Neural cell (in vitro differentiated cells): ENCODE measurements at regions not wholly inside any gene's neighbourhood (a gene's known extent, or its start where the extent isn't known, plus 50 kb on each side); places are given as distances from the start of the nearest gene placed in this dataset.
"Not testable (repeated sequence)": the region's sequence is repeated elsewhere in the genome, so short reads cannot be mapped to it uniquely, and the experiment has no call there.

Source experiments
- H2AFZ ChIP-seq: fragments of 200-600, 300-800 bp; sonication (generic), shearing (Covaris generic); 2 replicates; pipeline ENCODE4 v1.6.0; 2014; ENCODE audit warnings: low read depth, mild to moderate bottlenecking, antibody characterized with exemption, low read length, moderate library complexity
- H3F3A ChIP-seq: fragments of 200-600 bp; shearing (Covaris generic); 2 replicates; pipeline ENCODE4 v1.6.1; 2016; ENCODE audit warnings: mild to moderate bottlenecking, moderate library complexity, mixed read lengths, antibody characterized with exemption, low read length; ENCODE audit not compliant: insufficient read depth, poor library complexity, severe bottlenecking
- H3K27ac ChIP-seq: fragments of 200-600, 300-800 bp; sonication (generic), shearing (Covaris generic); 2 replicates; pipeline ENCODE4 v1.5.1; 2014; ENCODE audit warnings: mild to moderate bottlenecking, low read length, moderate library complexity
- H3K27me3 ChIP-seq: fragments of 300-800, 200-600 bp; sonication (generic), shearing (Covaris generic); 2 replicates; pipeline ENCODE4 v1.6.0; 2014; ENCODE audit warnings: mild to moderate bottlenecking, low read depth, low read length, moderate library complexity; ENCODE audit not compliant: insufficient read depth
- H3K36me3 ChIP-seq: fragments of 300-800, 200-600 bp; sonication (generic), shearing (Covaris generic); 2 replicates; pipeline ENCODE4 v1.5.1; 2014; ENCODE audit warnings: mild to moderate bottlenecking, antibody characterized with exemption, low read length, moderate library complexity; ENCODE audit not compliant: insufficient read depth
- H3K4me2 ChIP-seq: fragments of 300-800, 200-600 bp; sonication (generic), shearing (Covaris generic); 2 replicates; pipeline ENCODE4 v1.6.0; 2014; ENCODE audit warnings: mild to moderate bottlenecking, low read length
- H3K4me3 ChIP-seq: fragments of 300-800, 200-600 bp; sonication (generic), shearing (Covaris generic); 2 replicates; pipeline ENCODE4 v1.5.1; 2014; ENCODE audit warnings: mild to moderate bottlenecking, low read length, moderate library complexity
- H3K79me2 ChIP-seq: fragments of 200-600 bp; shearing (Covaris generic); replicated peaks from 2 replicates; pipeline ENCODE4 v1.6.0; 2014; ENCODE audit warnings: mild to moderate bottlenecking, low read length, moderate library complexity; ENCODE audit not compliant: insufficient read depth
- H3K9ac ChIP-seq: fragments of 300-800, 200-600 bp; sonication (generic), shearing (Covaris generic); 2 replicates; pipeline ENCODE4 v1.6.1; 2016; ENCODE audit warnings: mild to moderate bottlenecking, low read length, mixed read lengths
- H3K9me2 ChIP-seq: fragments of 200-600 bp; shearing (Covaris generic); 2 replicates; pipeline ENCODE4 v1.6.1; 2016; ENCODE audit warnings: mild to moderate bottlenecking, low read length, mixed read lengths; ENCODE audit not compliant: insufficient read depth
- H3K9me3 ChIP-seq: fragments of 200-600, 300-800 bp; sonication (generic), shearing (Covaris generic); 2 replicates; pipeline ENCODE4 v1.6.1; 2016; ENCODE audit warnings: mild to moderate bottlenecking, mixed run types, low read length, moderate library complexity, mixed read lengths
- H4K20me1 ChIP-seq: fragments of 200-600 bp; shearing (Covaris generic); 2 replicates; pipeline ENCODE4 v1.6.1; 2016; ENCODE audit warnings: mild to moderate bottlenecking, mixed run types; ENCODE audit not compliant: insufficient read depth
- CTCF ChIP-seq: fragments of 450-650 bp; IDR thresholded peaks from 2 replicates; pipeline ENCODE4 v1.5.1; 2014; ENCODE audit warnings: antibody characterized with exemption, mild to moderate bottlenecking, moderate library complexity; ENCODE audit not compliant: poor library complexity, severe bottlenecking
- EP300 ChIP-seq: fragments of 450-650 bp; conservative IDR thresholded peaks from 2 replicates; pipeline ENCODE4 v1.6.1; 2014; ENCODE audit warnings: antibody characterized with exemption, mild to moderate bottlenecking, moderate library complexity; ENCODE audit not compliant: poor library complexity, severe bottlenecking
- EZH2 ChIP-seq: fragments of 200-600, 300-800 bp; shearing (Covaris generic), sonication (generic); IDR thresholded peaks from 2 replicates; pipeline ENCODE4 v1.6.1; 2014; ENCODE audit warnings: antibody characterized with exemption, low read length, borderline replicate concordance, mild to moderate bottlenecking; ENCODE audit not compliant: insufficient read depth, poor library complexity, severe bottlenecking
- MXI1 ChIP-seq: fragments of 450-650 bp; conservative IDR thresholded peaks from 2 replicates; pipeline ENCODE4 v1.6.1; 2014; ENCODE audit warnings: antibody characterized with exemption, mild to moderate bottlenecking; ENCODE audit not compliant: poor library complexity, severe bottlenecking
- POLR2AphosphoS5 ChIP-seq: IDR thresholded peaks from 2 replicates; pipeline ENCODE4 v1.6.1; 2012
- RAD21 ChIP-seq: fragments of 450-650 bp; conservative IDR thresholded peaks from 2 replicates; pipeline ENCODE4 v1.6.1; 2014; ENCODE audit warnings: antibody characterized with exemption, mild to moderate bottlenecking, moderate library complexity
- REST ChIP-seq: IDR thresholded peaks from 2 replicates; pipeline ENCODE4 v1.6.1; 2012; ENCODE audit warnings: borderline replicate concordance
- SMC3 ChIP-seq: fragments of 450-650 bp; conservative IDR thresholded peaks from 2 replicates; pipeline ENCODE4 v1.6.1; 2014; ENCODE audit warnings: antibody characterized with exemption, mild to moderate bottlenecking, moderate library complexity; ENCODE audit not compliant: poor library complexity
- TAF1 ChIP-seq: IDR thresholded peaks from 2 replicates; pipeline ENCODE4 v1.6.1; 2012; ENCODE audit warnings: low read depth

- no peak overlapping the region for H3K9ac ChIP-seq
- H3K9me2 ChIP-seq = no peaks in the 10 kb centered on the region
- H3K27me3 ChIP-seq = no peaks in the 10 kb centered on the region
- no peaks in the 10 kb centered on the region for H3K79me2 ChIP-seq
- no peaks in the 10 kb centered on the region for H3K9me3 ChIP-seq
- H3K27ac ChIP-seq = no peak overlapping the region
- no peaks in the 10 kb centered on the region for H3F3A ChIP-seq
- H2AFZ ChIP-seq = no peak overlapping the region
- H4K20me1 ChIP-seq = no peaks in the 10 kb centered on the region
- no peaks in the 10 kb centered on the region for H3K36me3 ChIP-seq
- TF ChIP-seq RAD21 = no peak
- no peak for TF ChIP-seq REST
- TF ChIP-seq MXI1 = no peak
- TF ChIP-seq POLR2AphosphoS5 = no peak
- no peak overlapping the region for H3K4me3 ChIP-seq
- no peak overlapping the region for H3K4me2 ChIP-seq
These were observed 61.4 kb upstream of the S1PR1 start for GRCh38 chr1:101175466-101175865.

DNA sequence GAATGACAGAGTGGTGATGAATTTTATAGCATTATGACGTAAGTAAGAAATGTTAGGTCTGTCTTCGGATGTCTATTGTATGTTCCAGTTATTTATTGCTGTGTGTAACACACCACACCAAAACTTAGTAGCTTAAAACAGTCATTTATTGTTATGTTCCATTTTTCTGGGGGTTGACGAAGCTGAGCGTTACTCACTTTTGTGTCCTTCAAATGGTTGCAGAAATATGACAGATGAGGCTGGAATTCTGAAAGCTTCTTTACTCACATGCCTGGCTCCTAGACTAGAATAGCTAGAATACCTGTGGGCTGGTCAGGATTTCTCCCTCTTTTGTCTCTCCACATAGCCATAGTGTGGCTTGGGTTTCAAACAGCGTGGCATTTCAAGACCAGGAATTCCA is 62.1 kb upstream of the S1PR1 start:
- Histone ChIP-seq H3K4me3 (no peak overlapping the region), H3K4me2 (no peak overlapping the region), H4K20me1 (no peaks in the 10 kb centered on the region), H3K79me2 (no peaks in the 10 kb centered on the region), H2AFZ (no peak overlapping the region), H3K27me3 (no peaks in the 10 kb centered on the region), H3K9ac (no peak overlapping the region), H3K27ac (no peak overlapping the region), H3K9me2 (no peaks in the 10 kb centered on the region), H3K9me3 (no peaks in the 10 kb centered on the region), H3F3A (no peaks in the 10 kb centered on the region), H3K36me3 (no peaks in the 10 kb centered on the region)
- TF ChIP-seq EP300 (no peak), POLR2AphosphoS5 (no peak), MXI1 (no peak), REST (no peak), CTCF (no peak), RAD21 (no peak), TAF1 (no peak), SMC3 (no peak), EZH2 (no peak)

- H3K4me2 ChIP-seq, H3K27me3 ChIP-seq, H3K9ac ChIP-seq, H3K79me2 ChIP-seq, H3K4me3 ChIP-seq, H3F3A ChIP-seq, H4K20me1 ChIP-seq, H3K36me3 ChIP-seq, H2AFZ ChIP-seq, H3K9me3 ChIP-seq, H3K9me2 ChIP-seq, H3K27ac ChIP-seq: not testable (repeated sequence)
These were observed 62.5 kb upstream of the S1PR1 start for GRCh38 chr1:101174298-101174697.
